ENCODE measurements at regions not wholly inside any gene's neighbourhood (a gene's known extent, or its start where the extent isn't known, plus 50 kb on each side); places are given as distances from the start of the nearest gene placed in this dataset.
"Not testable (repeated sequence)": the region's sequence is repeated elsewhere in the genome, so short reads cannot be mapped to it uniquely, and the experiment has no call there.

- H3K27me3 ChIP-seq; H3K4me1 ChIP-seq; H3K4me3 ChIP-seq; H3K27ac ChIP-seq; H3K9me3 ChIP-seq; H3K36me3 ChIP-seq; DNase-seq (ENCODE audit: low spot score): not testable (repeated sequence)
Observed at GRCh38 chr2:87687550-87688270, 60.2 kb upstream of the PLGLB2 start.

GRCh38 chr2:87691899-87692592 is 55.8 kb upstream of the PLGLB2 start:
- not testable (repeated sequence) for H3K36me3 ChIP-seq; H3K4me1 ChIP-seq; H3K27ac ChIP-seq; H3K4me3 ChIP-seq; H3K9me3 ChIP-seq; DNase-seq (ENCODE audit: low spot score); H3K27me3 ChIP-seq

- not testable (repeated sequence) for H3K27me3 ChIP-seq; H3K36me3 ChIP-seq; H3K4me3 ChIP-seq; H3K4me1 ChIP-seq; H3K27ac ChIP-seq; DNase-seq (ENCODE audit: low spot score); H3K9me3 ChIP-seq
Observed at GRCh38 chr2:87692914-87693313, 55.0 kb upstream of the PLGLB2 start.

- not testable (repeated sequence) for H3K4me1 ChIP-seq; H3K27ac ChIP-seq; DNase-seq (ENCODE audit: low spot score); H3K27me3 ChIP-seq; H3K4me3 ChIP-seq; H3K9me3 ChIP-seq; H3K36me3 ChIP-seq
Observed at GRCh38 chr2:87693882-87694281, 54.0 kb upstream of the PLGLB2 start.

GRCh38 chr2:87695596-87696323 is 52.1 kb upstream of the PLGLB2 start:
- H3K36me3 ChIP-seq; H3K9me3 ChIP-seq; H3K27ac ChIP-seq; H3K4me3 ChIP-seq; H3K27me3 ChIP-seq; DNase-seq (ENCODE audit: low spot score); H3K4me1 ChIP-seq: not testable (repeated sequence)

MicroRNA genes in the stretch of these regions (microRNA counts, 767-probe panel; counts per million panel counts)
- microRNA hsa-miR-4435, result 0 to 31.0 counts per million in 2 donors

Small RNA genes in the stretch of these regions (microRNA-seq; reads per million reads assigned to microRNA genes)
- 0 reads per million in 2 donors for gene MIR4771-1 (ENCODE audit: borderline number of aligned reads in 2 of 2, borderline replicate concordance in 1 of 2)

Measured in right atrium auricular region (tissue), 2 donors.